ENCODE measurements at regions not wholly inside any gene's neighbourhood (a gene's known extent, or its start where the extent isn't known, plus 50 kb on each side); places are given as distances from the start of the nearest gene placed in this dataset.
A peak's percentile ranks its signal among the peaks of the same experiment; 100 is the strongest.
"Not testable (repeated sequence)": the region's sequence is repeated elsewhere in the genome, so short reads cannot be mapped to it uniquely, and the experiment has no call there.

DNA sequence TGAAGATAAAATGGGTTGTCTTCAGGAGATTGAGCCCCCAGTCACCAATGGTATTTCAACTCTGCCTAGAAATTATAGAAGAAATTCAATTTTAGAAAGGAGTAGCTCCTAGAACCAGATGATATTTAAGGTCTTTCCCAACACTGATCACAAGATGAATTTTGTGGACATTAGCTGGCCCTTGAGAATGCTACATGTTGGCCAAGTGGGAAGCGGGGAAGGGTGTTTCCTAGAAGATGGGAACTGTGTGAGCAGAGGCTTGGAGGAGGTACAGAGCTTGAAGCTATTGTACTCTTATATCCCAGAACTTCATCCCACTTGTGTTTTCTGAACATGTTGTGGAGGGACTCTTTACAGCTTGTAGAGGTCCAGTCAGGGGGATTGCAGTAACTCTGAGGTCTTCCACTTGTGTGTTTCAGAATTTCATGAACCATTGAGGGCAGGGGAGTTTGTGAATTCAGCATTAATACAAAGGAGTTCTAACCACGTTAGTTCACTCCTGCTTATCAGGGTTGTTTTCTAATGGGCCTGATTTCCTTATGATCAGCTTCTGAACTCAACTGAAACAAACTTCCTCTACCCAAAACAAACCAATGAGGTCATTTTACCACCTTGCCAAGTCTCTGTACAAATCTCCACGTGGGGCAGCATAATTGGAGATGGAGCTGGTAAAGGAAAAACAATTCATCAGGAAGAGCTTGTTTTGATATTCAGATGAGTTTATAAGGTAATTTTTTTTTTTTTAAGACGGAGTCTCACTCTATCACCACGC, 152.6 kb upstream of the TPM1 start:
- no peak for DNase-seq (ENCODE audit: low read depth)

DNA sequence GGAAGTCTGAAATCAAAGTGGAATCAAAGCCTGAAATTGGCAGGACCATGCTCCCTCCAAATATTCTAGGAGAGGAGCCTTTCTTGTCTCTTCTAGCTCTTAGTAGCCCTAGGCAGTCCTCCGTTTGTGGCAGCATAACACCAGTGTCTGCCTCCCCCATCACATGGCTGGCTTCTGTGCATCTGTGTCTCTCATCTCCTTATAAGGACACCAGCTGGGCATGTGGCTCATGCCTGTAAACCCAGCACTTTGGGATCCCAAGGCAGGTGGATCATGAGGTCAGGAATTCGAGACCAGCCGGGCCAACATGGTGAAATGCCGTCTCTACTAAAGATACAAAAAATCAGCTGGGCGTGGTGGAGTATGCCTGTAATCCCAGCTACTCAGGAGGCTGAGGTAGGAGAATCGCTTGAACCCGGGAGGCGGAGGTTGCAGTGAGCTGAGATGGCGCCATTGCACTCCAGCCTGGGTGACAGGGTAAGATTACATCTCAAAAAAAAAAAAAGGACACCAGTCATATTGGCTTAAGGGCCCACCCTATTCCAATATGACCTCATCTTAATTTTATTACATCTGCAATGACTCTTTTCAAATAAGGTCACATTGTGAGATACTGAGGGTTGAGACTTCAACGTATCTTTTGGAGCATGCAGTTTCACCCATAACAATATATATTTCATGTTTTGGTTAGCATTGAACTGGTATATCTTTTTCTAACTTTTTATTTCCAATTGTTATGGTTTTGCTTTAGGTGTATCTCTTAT, 148.0 kb upstream of the TPM1 start:
- DNase-seq (ENCODE audit: low read depth) = no peak

DNA sequence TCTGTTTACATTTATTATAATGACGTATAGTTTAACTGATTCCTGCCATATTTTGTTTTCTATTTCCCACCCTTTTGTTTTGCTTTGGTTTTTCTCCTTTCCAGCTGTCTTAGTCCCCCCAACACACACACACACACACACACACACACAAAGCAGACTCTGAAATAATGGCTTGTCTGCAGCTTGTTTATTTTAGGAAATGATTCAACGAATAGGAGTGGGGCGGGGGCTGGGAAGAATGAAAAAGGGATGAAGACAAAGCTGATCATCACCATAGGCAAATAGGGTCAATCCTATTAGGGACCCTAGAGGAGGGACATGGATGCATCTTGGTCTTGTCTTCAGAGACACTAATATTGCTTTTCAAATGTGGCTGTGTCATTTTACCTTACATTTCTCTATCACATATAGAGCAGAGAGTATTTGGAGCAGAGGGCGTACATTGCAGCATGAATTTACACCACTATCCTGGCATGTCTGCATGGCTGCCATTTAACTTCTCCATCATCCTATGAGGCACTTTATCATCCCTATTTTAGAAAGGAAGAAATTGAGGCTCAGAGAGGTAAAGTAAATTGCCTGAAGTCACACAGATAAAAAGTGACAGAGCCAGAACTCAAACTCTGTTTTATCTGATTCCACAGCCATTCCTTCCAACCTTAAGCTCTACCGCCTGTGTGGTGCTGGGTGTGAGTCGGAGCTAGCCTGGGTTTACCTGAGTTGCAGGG, 147.2 kb upstream of the TPM1 start:
- DNase-seq (ENCODE audit: low read depth) = no peak

DNA sequence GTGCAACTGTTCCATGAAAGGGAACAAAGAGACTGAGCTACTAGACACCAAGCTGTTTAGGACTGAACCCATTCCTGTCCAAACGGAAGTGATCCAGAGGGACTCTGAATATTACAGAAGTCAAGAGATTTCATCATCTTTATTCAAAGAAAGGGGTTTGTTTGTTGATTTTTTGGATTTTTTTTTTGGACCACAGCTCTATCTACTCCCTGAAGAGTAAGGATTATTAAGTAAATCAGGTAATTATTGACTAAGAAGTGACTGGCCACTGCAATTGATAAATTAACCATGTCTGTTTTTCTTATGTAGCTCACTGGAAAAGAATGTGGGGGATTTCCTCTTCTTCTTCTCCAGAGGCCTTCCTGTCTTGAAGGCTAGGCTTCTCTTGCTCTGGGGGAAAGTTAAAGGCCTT, 146.6 kb upstream of the TPM1 start:
- no peak for DNase-seq (ENCODE audit: low read depth)

DNA sequence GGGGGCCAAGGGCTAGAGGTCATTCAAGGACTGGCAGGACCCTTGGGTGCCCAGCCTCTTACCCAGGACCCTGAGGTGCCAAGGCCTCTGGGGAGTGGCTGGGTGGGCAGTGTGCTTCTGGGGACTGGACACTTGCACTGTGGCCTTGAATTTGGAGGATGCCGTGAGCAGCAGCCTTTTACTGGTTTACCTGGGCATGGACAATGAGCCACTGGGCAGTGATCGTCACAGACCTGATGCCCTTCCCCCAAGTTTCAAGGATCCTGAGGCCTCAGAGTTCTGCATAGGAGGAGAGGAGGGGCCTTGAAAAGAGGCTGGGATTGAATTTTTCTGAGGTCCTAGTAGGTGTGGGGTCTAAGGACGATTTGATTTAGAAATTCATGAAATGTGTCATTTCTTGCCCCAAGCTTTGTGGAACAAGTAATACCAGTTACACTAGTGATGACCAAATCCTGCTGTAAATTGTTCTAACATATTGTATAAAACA, 146.1 kb upstream of the TPM1 start:
- no peak for DNase-seq (ENCODE audit: low read depth)

DNA sequence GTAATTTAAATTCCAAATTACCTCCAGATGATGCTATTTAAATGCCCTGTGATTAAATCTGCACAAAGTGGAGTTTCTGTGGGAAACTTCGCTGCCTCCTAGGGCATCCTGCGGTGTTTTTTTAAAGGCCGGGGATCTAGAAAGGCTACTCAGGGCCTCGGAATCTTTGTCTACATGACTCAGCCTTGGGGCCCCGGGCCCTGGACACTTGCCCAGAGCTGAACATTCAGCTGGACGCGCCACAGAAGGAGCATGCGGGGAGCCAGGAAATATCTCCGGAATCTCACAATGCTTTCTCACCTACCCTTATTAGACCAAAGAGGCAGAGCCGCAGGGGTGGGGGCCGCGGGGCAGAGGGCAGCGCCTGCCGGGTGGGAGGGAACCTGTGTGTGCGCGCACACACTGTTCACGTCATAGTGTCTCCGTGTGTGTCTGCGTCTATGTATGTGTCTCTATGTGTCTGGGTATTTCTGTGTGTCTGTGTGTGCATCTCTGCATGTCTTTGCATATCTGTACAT, 145.5 kb upstream of the TPM1 start:
- DNase-seq (ENCODE audit: low read depth) = peak; percentile 97

DNA sequence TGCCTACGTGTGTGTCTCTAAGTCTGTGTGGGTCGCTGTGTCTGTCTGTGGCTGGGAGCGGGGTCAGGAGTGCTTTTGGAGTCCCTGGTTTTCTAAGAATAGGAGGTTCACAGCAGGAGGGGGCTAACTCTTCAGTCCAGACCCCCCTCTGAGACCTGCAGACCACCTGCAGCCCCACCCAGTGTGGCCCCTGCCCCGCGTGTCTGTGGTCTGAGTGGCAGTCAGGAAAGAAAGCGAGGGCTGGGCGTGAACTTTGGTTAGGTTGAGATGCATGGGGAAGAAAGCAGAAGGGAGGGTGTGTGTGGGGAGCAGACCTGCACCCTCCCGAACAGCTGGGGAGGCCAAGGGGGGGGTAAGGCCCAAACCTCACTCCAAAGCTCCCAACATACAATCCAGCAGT, 144.9 kb upstream of the TPM1 start:
- DNase-seq (ENCODE audit: low read depth) = no peak

DNA sequence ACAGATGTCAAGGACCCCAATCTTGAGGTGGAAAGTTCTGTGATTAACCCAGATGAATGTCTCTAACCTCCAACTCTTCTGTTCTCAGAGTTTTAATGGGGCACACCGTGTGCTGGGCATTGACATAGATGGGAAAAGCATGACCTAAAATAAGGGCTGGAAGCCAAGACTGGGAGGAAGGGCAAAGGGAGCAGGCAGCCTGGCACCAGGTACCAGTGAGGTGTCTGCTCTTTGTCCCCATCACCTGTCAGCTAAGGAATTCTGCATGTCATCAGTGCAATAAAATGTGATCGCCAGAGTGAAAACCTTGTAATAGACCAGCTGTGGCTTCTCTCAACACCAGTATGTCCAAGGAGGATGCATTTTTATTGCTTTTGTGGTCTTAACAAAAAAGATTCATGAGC, 143.5 kb upstream of the TPM1 start:
- no peak for DNase-seq (ENCODE audit: low read depth)

DNA sequence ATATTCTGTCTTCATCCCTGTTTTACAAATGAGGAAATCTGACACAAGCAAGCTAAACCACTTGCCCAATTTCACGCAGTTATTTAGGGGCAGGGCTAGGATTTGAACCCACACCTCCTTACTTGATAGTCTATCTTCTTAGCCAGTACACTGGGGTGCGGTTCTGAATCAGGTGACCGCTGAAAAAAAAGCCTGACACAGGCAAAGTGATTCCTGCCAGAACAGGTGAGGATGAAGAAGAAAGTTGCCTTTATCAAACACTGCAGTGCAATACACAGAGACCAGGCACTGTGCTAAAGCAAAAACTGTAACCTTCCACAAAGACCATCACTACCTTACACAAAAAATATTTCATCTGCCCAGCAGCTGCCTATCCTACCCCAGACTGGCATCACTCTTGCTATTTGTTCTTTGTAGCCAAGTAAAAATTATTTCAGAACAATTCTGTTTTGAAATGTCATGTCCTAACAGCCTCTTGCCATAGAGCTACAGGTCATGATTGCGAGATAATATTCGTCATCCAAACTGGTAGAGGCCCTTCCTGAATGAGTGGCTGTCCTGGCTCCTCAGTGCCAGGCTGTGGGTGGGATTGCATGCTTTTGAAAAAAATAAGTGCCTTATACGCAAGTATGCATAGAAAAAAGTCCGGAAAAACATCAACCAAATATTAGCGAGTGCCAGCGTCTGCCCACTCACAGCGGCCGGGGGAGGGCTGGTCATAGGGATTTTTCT, 142.3 kb upstream of the TPM1 start:
- no peak for DNase-seq (ENCODE audit: low read depth)

DNA sequence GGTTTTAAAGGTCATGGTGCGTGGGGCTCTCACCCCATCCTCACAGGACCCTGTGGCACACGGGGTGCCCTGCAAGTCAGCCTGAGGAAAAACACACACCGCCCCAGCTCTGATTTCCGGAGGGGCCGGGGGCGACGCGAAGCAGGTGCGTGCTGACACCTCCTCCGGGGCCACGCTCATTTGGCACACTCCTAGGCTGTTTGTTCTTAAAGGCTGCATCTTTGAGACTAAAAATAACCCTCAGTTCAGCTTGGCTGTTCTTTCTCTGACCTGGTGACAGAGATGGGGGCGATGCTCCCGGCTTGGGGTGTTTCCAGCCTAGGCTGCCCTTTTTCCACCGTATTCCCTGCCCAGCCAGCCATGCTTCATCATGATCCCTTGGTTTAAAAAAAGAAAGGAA, 141.5 kb upstream of the TPM1 start:
- no peak for DNase-seq (ENCODE audit: low read depth)

DNA sequence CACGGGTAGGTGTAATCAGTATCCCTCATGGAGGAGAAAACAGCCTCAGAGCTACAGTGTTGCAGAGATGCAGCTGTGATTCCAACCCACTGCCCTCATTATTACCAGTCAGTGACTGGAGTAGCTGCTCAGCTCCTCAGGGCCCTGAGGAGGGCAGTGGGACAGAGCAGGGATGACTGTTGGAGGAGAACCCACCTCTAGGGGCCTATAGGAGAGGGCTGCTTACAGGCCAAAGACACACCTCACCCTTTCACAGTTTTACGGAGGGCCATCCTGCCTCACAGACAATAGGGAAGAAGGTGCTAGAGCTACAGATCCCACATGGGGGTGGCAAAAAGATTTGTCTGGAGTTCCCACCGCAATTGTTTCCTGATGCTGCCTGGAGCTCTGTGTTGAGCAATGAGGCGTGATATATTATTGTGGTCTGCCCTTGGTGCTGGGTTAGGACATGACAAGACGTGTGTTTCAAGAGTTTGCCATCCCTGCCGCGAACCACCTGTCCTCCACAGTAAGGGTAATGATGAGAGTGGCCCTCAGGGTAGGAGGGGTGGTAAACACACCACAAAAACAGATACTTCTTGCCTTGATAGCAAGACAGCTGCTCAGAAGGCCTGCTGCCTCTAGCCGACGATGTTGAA, 140.5 kb upstream of the TPM1 start:
- no peak for DNase-seq (ENCODE audit: low read depth)

DNA sequence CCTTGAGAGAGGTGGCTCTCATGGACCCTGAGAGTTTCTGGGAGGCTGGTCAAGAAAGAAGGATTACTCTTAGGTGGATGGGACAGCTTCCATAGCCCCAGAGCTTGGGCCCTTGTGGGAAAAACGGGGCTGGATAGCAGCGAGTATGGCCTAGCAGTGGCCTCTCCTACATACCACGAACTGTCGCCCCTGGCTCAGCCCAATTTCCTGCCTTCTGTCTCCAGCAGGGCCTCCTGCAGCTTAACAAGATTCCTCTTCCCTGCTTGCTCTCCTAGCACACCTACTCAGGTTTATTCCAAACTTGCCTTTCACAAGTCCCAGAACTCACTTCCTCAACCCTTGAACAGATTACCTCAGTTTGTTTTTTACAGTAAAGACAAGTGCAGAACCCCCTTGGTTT, 139.7 kb upstream of the TPM1 start:
- no peak for DNase-seq (ENCODE audit: low read depth)

DNA sequence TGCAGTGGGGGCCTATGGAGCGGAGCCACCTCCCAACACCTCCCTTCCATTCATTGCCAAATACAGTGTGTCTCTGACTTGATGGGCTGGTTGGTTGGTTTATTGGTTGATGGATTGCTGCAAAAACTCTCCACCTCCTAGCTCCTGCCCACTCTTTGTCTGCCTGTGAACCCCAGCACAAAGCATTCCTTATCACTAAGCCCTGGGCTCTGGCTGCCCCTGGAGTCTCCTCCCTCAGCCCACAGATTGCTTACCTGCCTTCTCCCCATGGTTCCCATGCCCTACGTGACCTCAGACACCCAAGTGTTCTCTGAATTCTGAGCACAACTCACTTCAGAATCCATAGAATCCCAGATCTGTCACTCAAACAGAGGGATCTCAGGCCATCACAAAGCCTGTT, 139.1 kb upstream of the TPM1 start:
- no peak for DNase-seq (ENCODE audit: low read depth)

DNA sequence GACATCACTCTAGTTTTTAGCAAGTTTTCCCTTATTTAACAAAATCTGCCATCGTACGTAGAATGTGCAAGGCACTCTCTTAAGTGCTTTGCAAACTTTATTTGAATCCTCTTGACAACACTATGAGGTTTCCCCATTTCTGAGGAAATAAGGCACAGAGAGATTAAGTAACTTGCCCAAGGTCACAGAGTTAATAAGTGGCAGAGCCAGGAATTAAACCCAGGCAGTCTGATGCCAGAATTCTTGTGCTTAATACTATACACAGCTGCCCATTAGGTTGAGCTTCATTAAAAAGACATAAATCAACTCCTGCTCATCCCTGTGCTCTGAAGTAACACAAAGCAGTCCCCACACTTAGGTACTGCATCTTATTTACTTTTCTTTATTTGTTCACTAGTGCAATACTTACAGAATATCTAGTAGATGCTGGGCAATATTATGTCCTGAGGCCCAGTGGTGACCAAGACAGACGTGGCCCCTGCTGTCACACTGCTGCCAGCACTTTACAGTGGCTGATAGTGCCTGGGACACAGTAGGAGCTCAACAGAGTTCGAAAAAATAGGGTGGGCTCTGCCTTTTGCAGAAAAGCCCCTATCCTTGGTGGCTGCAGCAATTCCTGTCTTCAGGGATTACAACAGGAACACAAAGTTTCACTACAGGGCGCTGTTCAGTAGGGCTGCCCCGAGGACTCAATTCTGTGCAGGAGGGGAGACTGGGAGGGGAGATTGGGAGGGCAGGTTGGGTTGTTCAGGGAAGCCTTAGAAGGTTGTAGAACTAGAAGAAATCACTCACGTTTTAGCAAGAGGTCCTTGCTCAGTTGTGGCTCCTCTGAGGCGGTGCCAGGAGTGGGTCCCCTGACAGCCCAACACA, 138.3 kb upstream of the TPM1 start:
- DNase-seq (ENCODE audit: low read depth) = no peak

DNA sequence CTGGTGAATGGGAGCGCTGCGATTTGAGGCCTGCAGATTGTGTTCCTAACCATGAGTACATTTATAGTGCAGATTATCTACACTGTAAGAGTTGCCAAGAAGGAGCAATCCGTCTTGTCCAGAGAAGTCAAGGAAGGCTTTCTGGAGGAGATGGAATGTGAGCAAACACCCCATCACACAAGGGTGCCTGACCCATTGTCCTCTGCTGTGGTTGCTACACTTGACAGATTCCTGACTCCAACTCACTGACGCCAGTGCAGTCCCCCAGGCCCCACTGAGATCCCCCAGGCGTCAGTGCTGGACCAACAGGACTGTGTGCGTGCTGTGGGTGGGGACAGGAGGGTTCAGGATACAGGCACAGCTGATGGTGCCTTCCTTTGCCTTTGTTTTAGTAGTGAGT, 135.9 kb upstream of the TPM1 start:
- no peak for DNase-seq (ENCODE audit: low read depth)

DNA sequence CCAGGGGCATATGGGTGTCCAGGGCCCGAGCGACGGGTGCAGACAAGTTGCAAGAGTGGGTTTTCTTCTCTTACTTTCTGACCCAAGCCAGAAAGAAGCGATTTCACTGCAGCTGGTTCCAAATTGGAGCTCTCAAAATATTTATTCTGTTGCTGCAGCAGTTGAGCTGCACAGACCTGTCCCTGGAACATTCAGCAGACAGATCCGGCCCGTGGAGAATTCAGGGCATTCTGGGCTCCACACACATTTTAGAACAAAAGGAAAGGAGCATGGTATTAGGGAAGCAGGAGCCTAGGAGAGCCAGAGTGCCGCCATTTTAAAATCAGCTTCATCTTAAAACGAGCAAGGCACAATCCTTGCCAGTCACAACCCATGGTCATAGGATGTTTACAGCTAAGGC, 135.3 kb upstream of the TPM1 start:
- no peak for DNase-seq (ENCODE audit: low read depth)

DNA sequence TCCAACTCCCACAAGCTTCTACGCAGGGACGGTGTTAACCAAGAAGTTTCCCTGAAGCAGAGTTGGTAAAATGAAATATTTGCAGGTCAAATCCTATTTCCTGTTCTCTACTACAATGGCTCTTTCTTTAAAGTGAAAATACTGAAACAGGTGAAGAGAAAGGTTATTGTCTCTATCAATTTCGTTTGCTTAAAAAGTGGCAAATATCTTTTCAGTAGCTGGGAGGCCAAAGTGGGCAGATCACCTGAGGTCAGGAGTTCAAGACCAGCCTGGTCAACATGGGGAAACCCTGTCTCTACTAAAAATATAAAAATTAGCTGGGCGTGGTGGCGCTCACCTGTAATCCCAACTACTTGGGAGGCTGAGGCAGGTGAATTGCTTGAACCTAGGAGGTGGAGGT, 134.2 kb upstream of the TPM1 start:
- DNase-seq (ENCODE audit: low read depth) = not testable (repeated sequence)

DNA sequence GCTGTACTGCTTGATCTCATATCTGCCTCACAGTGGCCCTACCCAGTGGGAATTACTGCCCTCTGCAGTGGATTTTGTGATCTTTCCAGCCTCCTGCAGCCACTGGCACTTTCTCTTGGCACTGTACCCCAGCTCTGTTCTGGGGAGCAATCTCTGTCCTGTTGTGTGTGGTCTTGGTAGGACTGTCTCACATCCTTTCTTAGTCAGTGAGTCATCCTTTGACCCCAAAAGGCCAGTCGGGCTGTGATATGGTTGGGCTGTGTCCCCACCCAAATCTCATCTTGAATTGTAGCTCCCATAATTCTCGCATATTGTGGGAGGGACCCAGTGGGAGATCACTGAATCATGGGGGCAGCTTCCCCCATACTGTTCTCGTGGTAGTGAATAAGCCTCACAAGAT, 133.3 kb upstream of the TPM1 start:
- no peak for DNase-seq (ENCODE audit: low read depth)

DNA sequence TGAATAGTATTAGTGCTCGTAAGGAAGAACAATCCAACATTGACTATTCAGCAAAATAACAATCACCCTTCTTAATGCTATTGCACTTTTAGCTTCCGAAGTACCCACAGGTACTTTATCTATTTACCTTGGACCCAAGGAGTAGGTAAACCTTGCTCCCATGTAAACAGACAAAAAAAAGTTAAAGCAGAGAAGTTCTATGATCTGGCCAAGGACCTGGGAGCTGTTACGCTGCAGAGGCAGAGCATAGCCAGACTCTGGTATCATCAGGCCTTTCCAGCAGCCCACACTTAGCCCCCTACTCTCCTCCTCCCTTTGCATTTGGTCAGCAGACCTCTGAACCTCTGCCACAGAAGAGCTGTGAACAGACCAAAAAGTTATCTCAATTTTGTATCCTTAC, 130.3 kb upstream of the TPM1 start:
- no peak for DNase-seq (ENCODE audit: low read depth)

DNA sequence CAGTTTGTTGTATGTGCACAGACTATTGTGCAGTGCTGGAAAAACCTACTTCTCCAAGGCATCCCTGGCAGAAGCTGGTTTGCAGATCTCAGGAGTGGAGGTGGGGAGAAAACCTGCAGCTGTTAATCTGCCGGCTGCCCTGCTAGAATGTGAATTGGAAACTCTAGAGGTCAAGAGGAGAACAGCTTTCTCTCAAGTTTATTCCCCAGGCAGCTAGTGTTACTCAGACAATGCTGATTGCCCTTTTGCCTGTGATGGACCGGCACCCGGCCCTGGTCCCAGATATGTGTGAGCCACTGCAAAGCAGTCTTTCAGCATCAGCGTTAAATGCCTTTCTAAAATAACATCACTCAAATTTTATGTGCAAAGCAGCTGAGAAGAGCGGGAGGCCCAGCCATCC, 129.7 kb upstream of the TPM1 start:
- DNase-seq (ENCODE audit: low read depth) = no peak

DNA sequence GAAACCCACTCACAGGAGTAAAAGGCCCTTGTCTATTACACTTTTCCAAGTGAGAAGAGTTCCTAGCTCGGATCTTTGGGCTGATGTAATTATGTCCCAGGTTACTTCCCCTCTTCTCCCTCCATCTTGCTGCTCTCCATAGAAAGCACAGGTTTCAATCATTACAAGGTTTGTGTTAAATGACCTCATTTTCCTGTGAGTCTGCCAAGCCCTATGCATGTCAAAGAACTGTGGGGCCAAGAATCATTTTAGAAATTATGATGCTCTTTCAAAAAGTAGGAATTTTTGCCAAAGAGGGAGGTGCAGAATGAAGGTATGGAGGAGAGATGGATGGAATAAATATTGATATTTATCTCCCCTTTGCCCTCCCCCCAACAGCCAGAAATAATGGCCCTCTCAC, 129.3 kb upstream of the TPM1 start:
- DNase-seq (ENCODE audit: low read depth) = no peak
